CD1c-positive myeloid dendritic cell (primary cell): ENCODE measurements at regions not wholly inside any gene's neighbourhood (a gene's known extent, or its start where the extent isn't known, plus 50 kb on each side); places are given as distances from the start of the nearest gene placed in this dataset.
"Not testable (repeated sequence)": the region's sequence is repeated elsewhere in the genome, so short reads cannot be mapped to it uniquely, and the experiment has no call there.

Experiments
- DNase-seq: peaks from one replicate; pipeline ENCODE4 v3.0.0-alpha.2; 2016; ENCODE audit errors: extremely low spot score

GRCh38 chr6:2307799-2308198, 62.4 kb upstream of the GMDS start:
- no peak for DNase-seq

GRCh38 chr6:2305951-2306350, 60.5 kb upstream of the GMDS start:
- no peak for DNase-seq

- not testable (repeated sequence) for DNase-seq
These were observed 57.1 kb upstream of the GMDS start for GRCh38 chr6:2302482-2302881.

GRCh38 chr6:2296781-2297180, 51.4 kb upstream of the GMDS start:
- DNase-seq: no peak
